H1 (cell line): ENCODE measurements at regions not wholly inside any gene's neighbourhood (a gene's known extent, or its start where the extent isn't known, plus 50 kb on each side); places are given as distances from the start of the nearest gene placed in this dataset.
"Not testable (repeated sequence)": the region's sequence is repeated elsewhere in the genome, so short reads cannot be mapped to it uniquely, and the experiment has no call there.

Source experiments
- CTCF ChIA-PET: fragments of 300-600 bp; sonication (Branson Sonifier 250); formaldehyde crosslinking; loops from one replicate; lab custom pipeline; 2021; ENCODE audit not compliant: partially characterized antibody; lab: Charles Lee
- POLR2A ChIA-PET: fragments of 300-600 bp; sonication (Branson Sonifier 250); formaldehyde crosslinking; loops from one replicate; lab custom pipeline; 2021; ENCODE audit warnings: inconsistent platforms; ENCODE audit not compliant: partially characterized antibody; lab: Charles Lee
- DNase-seq, 2 experiments: peaks; one replicate each; pipeline versions ENCODE4 v3.0.0 to v3.0.0-alpha.2; 2010 to 2022; ENCODE audit warnings: low spot score in 2 of 2, low read depth in 1 of 2, mixed read lengths in 1 of 2
- FAIRE-seq: peaks from 2 replicates; lab custom pipeline; 2011; peaks lifted over from hg19 to GRCh38; lab: Jason Lieb, UNC
- H2AFZ ChIP-seq: 2 replicates; pipeline ENCODE4 v1.8.1; 2012; ENCODE audit warnings: low read length, inconsistent platforms
- H2AK5ac ChIP-seq: 2 replicates; pipeline ENCODE4 v1.6.1; 2013; ENCODE audit warnings: low read depth, low read length
- H2BK120ac ChIP-seq: replicated peaks from 2 replicates; pipeline ENCODE3; 2013; ENCODE audit warnings: low read depth, low read length, inconsistent platforms
- H2BK12ac ChIP-seq: 2 replicates; pipeline ENCODE4 v1.6.1; 2013; ENCODE audit warnings: low read depth, low read length
- H2BK15ac ChIP-seq: 2 replicates; pipeline ENCODE4 v1.6.1; 2013; ENCODE audit warnings: low read length
- H2BK20ac ChIP-seq: 2 replicates; pipeline ENCODE4 v1.6.1; 2013; ENCODE audit warnings: low read length
- H2BK5ac ChIP-seq: 2 replicates; pipeline ENCODE4 v1.6.1; 2013; ENCODE audit warnings: low read depth, low read length
- H3K14ac ChIP-seq: 2 replicates; pipeline ENCODE4 v1.6.1; 2013; ENCODE audit warnings: inconsistent platforms; ENCODE audit not compliant: insufficient read length
- H3K18ac ChIP-seq: 2 replicates; pipeline ENCODE4 v1.6.1; 2013; ENCODE audit warnings: low read length; ENCODE audit errors: extremely low read depth
- H3K23ac ChIP-seq: 2 replicates; pipeline ENCODE4 v1.6.1; 2013; ENCODE audit warnings: inconsistent platforms; ENCODE audit not compliant: insufficient read length
- H3K23me2 ChIP-seq: 2 replicates; pipeline ENCODE4 v1.6.1; 2013; ENCODE audit warnings: low read depth, low read length
- H3K27ac ChIP-seq: 2 replicates; pipeline ENCODE4 v1.6.1; 2011; ENCODE audit warnings: low read depth, low read length, inconsistent platforms
- H3K27me3 ChIP-seq, 4 experiments: replicated peaks in 1 of 4; 1 replicate in 1 of 4; 2 replicates in 3 of 4; pipeline versions ENCODE4 v1.6.1 to v1.8.1; 2011 to 2013; ENCODE audit warnings: low read length in 3 of 4, mild to moderate bottlenecking in 3 of 4, inconsistent platforms in 2 of 4, mixed read lengths in 2 of 4, moderate library complexity in 1 of 4; ENCODE audit not compliant: control insufficient read depth in 3 of 4, insufficient read depth in 3 of 4; ENCODE audit errors: extremely low read depth in 1 of 4
- H3K36me3 ChIP-seq, 4 experiments: 2 replicates each; pipeline versions ENCODE4 v1.6.1 to v1.8.1; 2011 to 2013; ENCODE audit warnings: mild to moderate bottlenecking in 4 of 4, low read length in 3 of 4, moderate library complexity in 2 of 4, control low read depth in 1 of 4, inconsistent platforms in 1 of 4; ENCODE audit not compliant: insufficient read depth in 4 of 4, control insufficient read depth in 2 of 4
- H3K4ac ChIP-seq: replicated peaks from 2 replicates; pipeline ENCODE3; 2013; ENCODE audit warnings: low read length, low read depth, mixed read lengths, inconsistent platforms; ENCODE audit not compliant: insufficient read length
- H3K4me1 ChIP-seq, 4 experiments: replicated peaks in 1 of 4; 1 replicate in 1 of 4; 2 replicates in 3 of 4; pipeline versions ENCODE4 v1.6.1 to v1.8.1; 2011 to 2013; ENCODE audit warnings: low read length in 3 of 4, inconsistent platforms in 2 of 4, mixed read lengths in 1 of 4; ENCODE audit not compliant: insufficient read depth in 4 of 4, control insufficient read depth in 3 of 4
- H3K4me2 ChIP-seq, 2 experiments: 2 replicates each; pipeline versions ENCODE4 v1.6.1 to v1.8.1; 2011 to 2013; ENCODE audit warnings: low read depth in 2 of 2, low read length in 2 of 2, control low read depth in 1 of 2, inconsistent platforms in 1 of 2, mild to moderate bottlenecking in 1 of 2; ENCODE audit not compliant: insufficient read depth in 1 of 2
- H3K4me3 ChIP-seq, 4 experiments: fragments of 200-600, 300-600 bp in 1 of 4; sonication (generic), shearing (Covaris generic), sonication (Bioruptor Twin) in 1 of 4; 2 replicates each; pipeline versions ENCODE4 v1.5.1 to v1.8.1; 2011 to 2016; ENCODE audit warnings: low read length in 4 of 4, low read depth in 3 of 4, control low read depth in 2 of 4, inconsistent platforms in 2 of 4, mild to moderate bottlenecking in 2 of 4, mixed read lengths in 1 of 4, moderate library complexity in 1 of 4; ENCODE audit not compliant: insufficient read depth in 2 of 4; ENCODE audit errors: extremely low read depth in 1 of 4
- H3K56ac ChIP-seq: replicated peaks from 2 replicates; pipeline ENCODE3; 2013; ENCODE audit warnings: low read depth, mild to moderate bottlenecking, mixed read lengths, low read length, inconsistent platforms; ENCODE audit not compliant: insufficient read length
- H3K79me1 ChIP-seq: 2 replicates; pipeline ENCODE4 v1.6.1; 2013; ENCODE audit warnings: low read depth, low read length, control low read depth
- H3K79me2 ChIP-seq, 2 experiments: 2 replicates each; pipeline versions ENCODE4 v1.6.1 to v1.8.1; 2012 to 2013; ENCODE audit warnings: low read length in 2 of 2, mild to moderate bottlenecking in 2 of 2, inconsistent platforms in 1 of 2; ENCODE audit not compliant: insufficient read depth in 2 of 2, control insufficient read depth in 1 of 2
- H3K9ac ChIP-seq, 4 experiments: replicated peaks in 1 of 4; 1 replicate in 1 of 4; 2 replicates in 3 of 4; pipeline versions ENCODE4 v1.6.1 to v1.8.1; 2011 to 2013; ENCODE audit warnings: low read depth in 3 of 4, low read length in 3 of 4, control low read depth in 2 of 4, mild to moderate bottlenecking in 2 of 4, moderate library complexity in 2 of 4, inconsistent platforms in 1 of 4; ENCODE audit errors: extremely low read depth in 1 of 4
- H3K9me3 ChIP-seq, 2 experiments: 2 replicates each; pipeline versions ENCODE4 v1.6.1 to v1.8.1; 2012 to 2013; ENCODE audit warnings: mild to moderate bottlenecking in 2 of 2, moderate library complexity in 2 of 2, control low read depth in 1 of 2, inconsistent platforms in 1 of 2, low read depth in 1 of 2, low read length in 1 of 2, mixed read lengths in 1 of 2; ENCODE audit not compliant: insufficient read depth in 2 of 2
- H4K20me1 ChIP-seq, 2 experiments: replicated peaks in 1 of 2; 2 replicates each; pipeline versions ENCODE3 to v1.8.1; 2011 to 2013; ENCODE audit warnings: inconsistent platforms in 2 of 2, low read length in 2 of 2, mild to moderate bottlenecking in 1 of 2; ENCODE audit not compliant: insufficient read depth in 2 of 2, control insufficient read depth in 1 of 2
- H4K5ac ChIP-seq: 2 replicates; pipeline ENCODE4 v1.6.1; 2013; ENCODE audit warnings: low read length, low read depth, mixed read lengths, inconsistent platforms; ENCODE audit not compliant: insufficient read length
- H4K8ac ChIP-seq: 2 replicates; pipeline ENCODE4 v1.8.0; 2013; ENCODE audit warnings: mild to moderate bottlenecking, moderate library complexity, low read length, inconsistent platforms; ENCODE audit not compliant: insufficient read depth; ENCODE audit errors: extremely low read depth
- H4K91ac ChIP-seq: replicated peaks from 2 replicates; pipeline ENCODE3; 2013; ENCODE audit warnings: low read length, mixed read lengths, inconsistent platforms; ENCODE audit not compliant: insufficient read length
- WGBS, 2 experiments: shearing (Covaris generic) in 1 of 2; methylation state at CpG; one replicate each; pipeline versions ENCODE4 v1.1.6 to v1.1.7; 2013 to 2015; ENCODE audit warnings: low lambda C conversion rate in 2 of 2, mixed read lengths in 2 of 2, inconsistent platforms in 1 of 2, low coverage in 1 of 2, missing lambda C conversion rate in 1 of 2; ENCODE audit not compliant: insufficient replicate concordance in 2 of 2, insufficient coverage in 1 of 2, insufficient read length in 1 of 2; ENCODE audit errors: extremely low coverage in 1 of 2, missing lambda C conversion rate in 1 of 2; 5-methylcytosine and 5-hydroxymethylcytosine counted together

GRCh38 chr3:86335566-86335965 is 655.4 kb downstream of the VGLL3 start:
- H3K36me3 ChIP-seq, H3K79me2 ChIP-seq, FAIRE-seq, H3K4me3 ChIP-seq, H2BK120ac ChIP-seq, H3K9ac ChIP-seq, H2AFZ ChIP-seq, POLR2A ChIA-PET, H3K56ac ChIP-seq, CTCF ChIA-PET, H3K23ac ChIP-seq, H4K20me1 ChIP-seq, H3K79me1 ChIP-seq, H4K91ac ChIP-seq, H3K14ac ChIP-seq, H2BK12ac ChIP-seq, H3K27me3 ChIP-seq, H3K23me2 ChIP-seq, H3K4me1 ChIP-seq, H3K9me3 ChIP-seq, H2AK5ac ChIP-seq, H4K8ac ChIP-seq, H3K4ac ChIP-seq, DNase-seq, H4K5ac ChIP-seq, H2BK15ac ChIP-seq, H2BK20ac ChIP-seq, H3K4me2 ChIP-seq, H3K27ac ChIP-seq, H2BK5ac ChIP-seq, H3K18ac ChIP-seq: not testable (repeated sequence)
- WGBS, 2 experiments, result 90% methylated on average over 6 of the region's 6 CpGs; no CpG with 5 or more reads in 1 of the 2 experiments
